IPS-15b (cell line): ENCODE measurements at regions not wholly inside any gene's neighbourhood (a gene's known extent, or its start where the extent isn't known, plus 50 kb on each side); places are given as distances from the start of the nearest gene placed in this dataset.
"Not testable (repeated sequence)": the region's sequence is repeated elsewhere in the genome, so short reads cannot be mapped to it uniquely, and the experiment has no call there.

Experiments used
- H3K27me3 ChIP-seq: one replicate; pipeline ENCODE4 v1.6.1; 2013; ENCODE audit warnings: low read length; ENCODE audit not compliant: control insufficient read depth, insufficient read depth
- H3K36me3 ChIP-seq: one replicate; pipeline ENCODE4 v1.6.1; 2013; ENCODE audit warnings: low read length; ENCODE audit not compliant: control insufficient read depth, insufficient read depth
- H3K4me1 ChIP-seq: one replicate; pipeline ENCODE4 v1.6.1; 2013; ENCODE audit warnings: mild to moderate bottlenecking, low read length; ENCODE audit not compliant: control insufficient read depth, insufficient read depth
- H3K4me3 ChIP-seq: one replicate; pipeline ENCODE4 v1.5.1; 2013; ENCODE audit warnings: low read depth, low read length
- H3K9ac ChIP-seq: one replicate; pipeline ENCODE4 v1.6.1; 2013; ENCODE audit warnings: low read depth, mild to moderate bottlenecking, low read length
- H3K9me3 ChIP-seq: one replicate; pipeline ENCODE4 v1.6.1; 2013; ENCODE audit warnings: mild to moderate bottlenecking, low read length; ENCODE audit not compliant: control insufficient read depth, insufficient read depth

GRCh38 chr2:16067866-16068551, 127.7 kb downstream of the MYCN start:
- peaks cover 8% of the 10 kb centered on the region for H3K9me3 ChIP-seq
- H3K4me3 ChIP-seq, result no peak overlapping the region
- H3K36me3 ChIP-seq, result no peaks in the 10 kb centered on the region
- peaks cover 4% of the 10 kb centered on the region for H3K4me1 ChIP-seq
- no peaks in the 10 kb centered on the region for H3K27me3 ChIP-seq
- no peak overlapping the region for H3K9ac ChIP-seq

- H3K4me3 ChIP-seq, result no peak overlapping the region
- no peaks in the 10 kb centered on the region for H3K36me3 ChIP-seq
- H3K27me3 ChIP-seq, result no peaks in the 10 kb centered on the region
- peaks cover 13% of the 10 kb centered on the region for H3K9me3 ChIP-seq
- peaks cover 4% of the 10 kb centered on the region for H3K4me1 ChIP-seq
- H3K9ac ChIP-seq, result no peak overlapping the region
Observed at GRCh38 chr2:16067444-16067843, 127.1 kb downstream of the MYCN start.

GRCh38 chr2:16067037-16067406, 126.7 kb downstream of the MYCN start:
- H3K27me3 ChIP-seq, result no peaks in the 10 kb centered on the region
- no peak overlapping the region for H3K9ac ChIP-seq
- no peak overlapping the region for H3K4me3 ChIP-seq
- no peaks in the 10 kb centered on the region for H3K36me3 ChIP-seq
- peaks cover 4% of the 10 kb centered on the region for H3K4me1 ChIP-seq
- peaks cover 16% of the 10 kb centered on the region for H3K9me3 ChIP-seq

GRCh38 chr2:16066261-16067036, 126.1 kb downstream of the MYCN start:
- peaks cover 17% of the 10 kb centered on the region for H3K9me3 ChIP-seq
- no peak overlapping the region for H3K4me3 ChIP-seq
- H3K4me1 ChIP-seq, result peaks cover 4% of the 10 kb centered on the region
- H3K27me3 ChIP-seq, result no peaks in the 10 kb centered on the region
- H3K9ac ChIP-seq, result no peak overlapping the region
- H3K36me3 ChIP-seq, result no peaks in the 10 kb centered on the region

- not testable (repeated sequence) for H3K36me3 ChIP-seq, H3K27me3 ChIP-seq, H3K9ac ChIP-seq, H3K4me3 ChIP-seq, H3K4me1 ChIP-seq
- H3K9me3 ChIP-seq, result peaks cover 19% of the 10 kb centered on the region
Observed at GRCh38 chr2:16065272-16066069, 125.1 kb downstream of the MYCN start.

GRCh38 chr2:16064745-16065144, 124.4 kb downstream of the MYCN start:
- Histone ChIP-seq H3K36me3 (no peaks in the 10 kb centered on the region), H3K27me3 (no peaks in the 10 kb centered on the region), H3K9ac (no peak overlapping the region), H3K4me1 (no peaks in the 10 kb centered on the region), H3K4me3 (no peak overlapping the region), H3K9me3 (peaks cover 19% of the 10 kb centered on the region)

- H3K27me3 ChIP-seq, result no peaks in the 10 kb centered on the region
- H3K9me3 ChIP-seq, result peaks cover 19% of the 10 kb centered on the region
- H3K36me3 ChIP-seq, result no peaks in the 10 kb centered on the region
- H3K4me1 ChIP-seq, result no peaks in the 10 kb centered on the region
- H3K4me3 ChIP-seq, result no peak overlapping the region
- H3K9ac ChIP-seq, result no peak overlapping the region
Observed at GRCh38 chr2:16063955-16064633, 123.7 kb downstream of the MYCN start.

GRCh38 chr2:16063251-16063850, 123.0 kb downstream of the MYCN start:
- H3K4me1 ChIP-seq, result no peaks in the 10 kb centered on the region
- H3K9ac ChIP-seq, result no peak overlapping the region
- no peaks in the 10 kb centered on the region for H3K27me3 ChIP-seq
- H3K9me3 ChIP-seq, result peaks cover 19% of the 10 kb centered on the region
- H3K4me3 ChIP-seq, result no peak overlapping the region
- no peaks in the 10 kb centered on the region for H3K36me3 ChIP-seq

GRCh38 chr2:16062471-16063250, 122.3 kb downstream of the MYCN start:
- H3K9me3 ChIP-seq, result peaks cover 19% of the 10 kb centered on the region
- no peak overlapping the region for H3K9ac ChIP-seq
- H3K36me3 ChIP-seq, result no peaks in the 10 kb centered on the region
- no peak overlapping the region for H3K4me3 ChIP-seq
- no peaks in the 10 kb centered on the region for H3K4me1 ChIP-seq
- no peaks in the 10 kb centered on the region for H3K27me3 ChIP-seq

- no peaks in the 10 kb centered on the region for H3K27me3 ChIP-seq
- no peak overlapping the region for H3K4me3 ChIP-seq
- H3K9me3 ChIP-seq, result peaks cover 19% of the 10 kb centered on the region
- H3K9ac ChIP-seq, result no peak overlapping the region
- no peaks in the 10 kb centered on the region for H3K4me1 ChIP-seq
- no peaks in the 10 kb centered on the region for H3K36me3 ChIP-seq
Observed at GRCh38 chr2:16061441-16062217, 121.3 kb downstream of the MYCN start.
